ENCODE measurements at regions not wholly inside any gene's neighbourhood (a gene's known extent, or its start where the extent isn't known, plus 50 kb on each side); places are given as distances from the start of the nearest gene placed in this dataset.

- TF ChIP-seq POLR2A (IDR thresholded peaks at IDR 0.05) = no peak
- TF ChIP-seq, protein P1, sequence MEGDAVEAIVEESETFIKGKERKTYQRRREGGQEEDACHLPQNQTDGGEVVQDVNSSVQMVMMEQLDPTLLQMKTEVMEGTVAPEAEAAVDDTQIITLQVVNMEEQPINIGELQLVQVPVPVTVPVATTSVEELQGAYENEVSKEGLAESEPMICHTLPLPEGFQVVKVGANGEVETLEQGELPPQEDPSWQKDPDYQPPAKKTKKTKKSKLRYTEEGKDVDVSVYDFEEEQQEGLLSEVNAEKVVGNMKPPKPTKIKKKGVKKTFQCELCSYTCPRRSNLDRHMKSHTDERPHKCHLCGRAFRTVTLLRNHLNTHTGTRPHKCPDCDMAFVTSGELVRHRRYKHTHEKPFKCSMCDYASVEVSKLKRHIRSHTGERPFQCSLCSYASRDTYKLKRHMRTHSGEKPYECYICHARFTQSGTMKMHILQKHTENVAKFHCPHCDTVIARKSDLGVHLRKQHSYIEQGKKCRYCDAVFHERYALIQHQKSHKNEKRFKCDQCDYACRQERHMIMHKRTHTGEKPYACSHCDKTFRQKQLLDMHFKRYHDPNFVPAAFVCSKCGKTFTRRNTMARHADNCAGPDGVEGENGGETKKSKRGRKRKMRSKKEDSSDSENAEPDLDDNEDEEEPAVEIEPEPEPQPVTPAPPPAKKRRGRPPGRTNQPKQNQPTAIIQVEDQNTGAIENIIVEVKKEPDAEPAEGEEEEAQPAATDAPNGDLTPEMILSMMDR (IDR thresholded peaks at IDR 0.05) = no peak
These were observed 159.6 kb downstream of the ACTL7B start for GRCh38 chr9:108696156-108696555.

Measured in adrenal gland (tissue), 5 donors.